CD4-positive, alpha-beta T cell treated with Interferon alpha-2 for 1 hour (primary cell): ENCODE measurements at regions not wholly inside any gene's neighbourhood (a gene's known extent, or its start where the extent isn't known, plus 50 kb on each side); places are given as distances from the start of the nearest gene placed in this dataset.
"Not testable (repeated sequence)": the region's sequence is repeated elsewhere in the genome, so short reads cannot be mapped to it uniquely, and the experiment has no call there.

Experiments used
- DNase-seq, 2 donors: peaks; one replicate each; pipeline ENCODE4 v3.0.0-alpha.2; 2020 to 2022

DNA sequence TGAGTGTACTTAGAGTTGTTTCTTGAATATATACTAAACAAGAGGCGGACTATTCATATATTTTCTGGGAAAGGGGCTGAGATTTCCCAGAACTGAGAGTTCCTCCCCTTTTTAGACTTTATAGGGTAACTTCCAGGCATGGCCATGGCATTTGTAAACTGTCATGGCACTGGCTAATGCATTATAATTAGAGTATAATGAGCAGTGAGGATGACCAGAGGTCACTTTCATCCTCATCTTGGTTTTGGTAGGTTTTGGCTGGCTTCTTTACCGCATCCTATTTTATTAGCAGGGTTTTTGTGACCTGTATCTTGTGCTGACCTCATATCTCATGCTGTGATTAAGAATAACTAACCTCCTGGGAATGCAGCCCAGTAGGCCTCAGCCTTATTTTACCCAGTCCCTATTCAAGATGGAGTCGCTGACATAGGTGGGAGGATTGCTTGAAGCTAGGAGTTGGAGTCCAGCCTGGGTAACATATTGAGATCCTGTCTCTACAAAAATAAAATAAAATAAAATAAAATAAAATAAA lies 91.4 kb downstream of the MOBP start:
- no peak for DNase-seq

DNA sequence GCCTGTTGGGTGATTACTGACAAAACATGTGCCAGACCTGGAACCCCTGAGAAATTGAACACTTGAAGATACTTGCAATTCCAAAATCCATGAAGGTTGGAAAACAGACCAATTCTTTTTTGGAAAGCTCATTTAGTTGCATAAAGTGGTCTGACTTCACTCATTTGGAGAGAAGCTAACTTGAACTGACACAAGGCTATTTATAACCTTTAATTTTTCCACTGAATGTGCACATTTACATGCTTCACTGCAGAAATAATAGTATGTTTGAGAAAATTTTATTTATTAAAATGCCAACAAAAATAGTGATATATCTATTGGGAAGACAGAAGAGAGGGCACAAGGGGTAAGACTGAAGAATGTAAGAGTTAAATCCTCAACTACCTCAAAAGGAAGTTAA lies 92.1 kb downstream of the MOBP start:
- DNase-seq = no peak

DNA sequence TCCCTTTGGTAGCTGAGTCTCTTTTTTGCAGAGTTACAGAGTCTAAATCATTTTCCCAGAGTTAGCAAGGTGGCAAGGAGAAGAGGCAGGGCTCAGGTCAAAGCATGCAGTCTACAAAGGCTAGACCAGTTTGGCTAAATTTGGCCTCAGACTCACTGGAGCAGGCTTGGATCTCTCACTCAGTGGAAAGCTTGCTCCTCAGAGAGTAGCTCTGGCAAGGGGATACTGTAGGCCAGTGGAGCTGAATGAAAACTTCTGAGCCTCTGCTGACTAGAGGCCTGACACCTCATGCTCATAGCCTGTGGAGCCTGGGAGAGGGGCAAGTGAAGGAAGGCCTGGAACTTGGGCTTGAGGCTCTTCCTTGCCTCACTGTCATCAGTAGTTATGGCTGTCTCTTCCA lies 101.0 kb downstream of the MOBP start:
- no peak for DNase-seq

DNA sequence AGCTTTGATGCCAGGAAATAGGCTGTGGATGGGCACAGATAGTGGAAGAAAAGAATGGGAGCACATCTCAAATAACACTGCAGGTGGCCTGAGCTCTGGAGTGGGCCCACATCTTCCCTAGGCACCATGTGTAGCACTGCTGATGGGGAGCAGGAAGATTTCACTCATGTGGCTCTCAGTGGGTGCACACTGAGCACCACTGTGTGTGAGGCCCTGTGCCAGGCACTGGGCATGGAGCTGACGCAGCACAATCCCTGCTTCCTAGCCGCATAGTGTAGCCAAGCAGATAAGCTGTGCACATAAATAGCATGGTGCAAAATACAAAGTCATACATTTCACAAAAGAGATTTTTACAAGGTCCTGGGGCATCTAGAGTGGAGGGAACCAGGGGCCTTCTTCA lies 101.6 kb downstream of the MOBP start:
- no peak for DNase-seq

DNA sequence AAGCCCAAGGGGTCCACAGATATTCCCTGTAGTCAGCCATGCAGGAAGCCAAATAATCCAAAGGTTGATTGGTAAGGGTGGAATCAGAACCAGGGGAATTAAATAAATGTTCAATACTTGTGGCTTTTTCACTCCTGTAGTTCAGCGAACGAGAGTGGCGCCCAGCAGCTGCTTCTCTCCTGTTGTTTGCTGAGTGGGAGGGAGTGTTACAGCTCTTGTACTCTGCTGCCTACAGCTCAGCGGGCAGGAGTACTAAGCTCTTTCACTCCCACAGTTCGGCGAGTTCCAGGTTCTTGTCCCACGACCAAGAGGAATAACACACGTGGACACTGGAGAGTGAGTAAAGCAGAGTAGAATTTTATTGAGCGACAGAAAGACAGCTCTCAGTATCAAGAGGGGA lies 105.9 kb downstream of the MOBP start:
- no peak for DNase-seq

DNA sequence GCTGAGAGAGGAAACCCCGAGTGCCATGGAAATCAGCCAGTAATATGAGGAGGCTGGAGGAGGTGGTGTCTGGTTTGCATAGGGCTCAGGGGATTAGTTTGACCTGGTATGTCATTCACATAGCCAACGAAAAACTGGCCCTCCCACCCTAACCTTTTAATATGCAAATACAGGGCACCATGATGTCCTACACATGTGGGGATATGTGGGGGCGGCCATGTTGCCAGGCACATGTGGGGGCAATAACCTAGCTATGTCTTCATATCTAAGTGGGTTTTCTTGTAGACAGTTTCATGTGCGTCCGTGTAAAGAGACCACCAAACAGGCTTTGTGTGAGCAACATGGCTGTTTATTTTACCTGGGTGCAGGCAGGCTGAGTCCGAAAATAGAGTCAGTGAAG lies 110.1 kb downstream of the MOBP start:
- no peak for DNase-seq

DNA sequence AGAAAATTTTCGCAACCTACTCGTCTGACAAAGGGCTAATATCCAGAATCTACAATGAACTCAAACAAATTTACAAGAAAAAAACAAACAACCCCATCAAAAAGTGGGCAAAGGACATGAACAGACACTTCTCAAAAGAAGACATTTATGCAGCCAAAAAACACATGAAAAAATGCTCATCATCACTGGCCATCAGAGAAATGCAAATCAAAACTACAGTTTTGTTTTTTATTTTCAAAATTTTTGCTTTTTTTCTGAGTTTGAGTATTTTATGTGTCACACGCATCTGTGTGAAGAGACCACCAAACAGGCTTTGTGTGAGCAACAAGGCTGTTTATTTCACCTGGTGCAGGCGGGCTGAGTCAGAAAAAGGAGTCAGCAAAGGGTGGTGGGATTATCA lies 118.7 kb downstream of the MOBP start:
- DNase-seq = not testable (repeated sequence)

DNA sequence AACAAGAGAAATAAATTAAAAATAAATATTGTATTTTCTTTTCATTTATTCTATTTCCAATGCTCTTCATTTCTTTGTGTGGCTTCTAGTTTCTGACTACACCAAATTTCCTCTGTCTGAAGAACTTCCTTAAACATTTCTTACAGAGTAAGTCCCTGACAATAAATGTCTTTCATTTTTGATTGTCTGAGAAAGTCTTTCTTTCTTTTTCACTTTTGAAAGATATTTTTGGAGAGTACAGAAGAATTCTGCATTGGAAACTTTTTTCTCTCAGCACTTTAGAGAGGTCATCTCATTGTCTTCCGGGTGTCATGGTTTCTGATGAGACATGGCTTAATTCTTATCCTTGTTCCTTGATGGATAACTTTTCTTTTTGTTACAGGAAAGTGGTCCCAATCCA lies 119.6 kb downstream of the MOBP start:
- no peak for DNase-seq

DNA sequence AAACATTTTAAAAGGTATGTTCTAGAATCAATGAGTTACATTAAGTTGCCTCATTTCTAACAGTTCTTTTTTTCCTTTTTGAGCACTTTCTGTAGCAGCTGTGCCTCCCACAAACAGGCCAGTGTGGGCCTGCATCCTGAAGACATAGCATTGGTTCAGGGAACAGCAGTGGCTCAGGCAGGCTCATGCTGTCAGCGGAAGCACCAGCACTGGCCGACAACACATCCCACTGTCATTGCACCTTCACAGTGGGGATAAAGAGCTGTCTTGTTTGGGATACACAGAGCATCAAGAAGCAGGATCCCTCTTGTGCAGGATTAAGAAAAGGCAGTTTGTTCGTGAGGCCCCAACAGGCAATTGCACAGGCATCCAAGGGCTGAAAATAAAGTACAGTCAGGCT lies 123.3 kb downstream of the MOBP start:
- no peak for DNase-seq

DNA sequence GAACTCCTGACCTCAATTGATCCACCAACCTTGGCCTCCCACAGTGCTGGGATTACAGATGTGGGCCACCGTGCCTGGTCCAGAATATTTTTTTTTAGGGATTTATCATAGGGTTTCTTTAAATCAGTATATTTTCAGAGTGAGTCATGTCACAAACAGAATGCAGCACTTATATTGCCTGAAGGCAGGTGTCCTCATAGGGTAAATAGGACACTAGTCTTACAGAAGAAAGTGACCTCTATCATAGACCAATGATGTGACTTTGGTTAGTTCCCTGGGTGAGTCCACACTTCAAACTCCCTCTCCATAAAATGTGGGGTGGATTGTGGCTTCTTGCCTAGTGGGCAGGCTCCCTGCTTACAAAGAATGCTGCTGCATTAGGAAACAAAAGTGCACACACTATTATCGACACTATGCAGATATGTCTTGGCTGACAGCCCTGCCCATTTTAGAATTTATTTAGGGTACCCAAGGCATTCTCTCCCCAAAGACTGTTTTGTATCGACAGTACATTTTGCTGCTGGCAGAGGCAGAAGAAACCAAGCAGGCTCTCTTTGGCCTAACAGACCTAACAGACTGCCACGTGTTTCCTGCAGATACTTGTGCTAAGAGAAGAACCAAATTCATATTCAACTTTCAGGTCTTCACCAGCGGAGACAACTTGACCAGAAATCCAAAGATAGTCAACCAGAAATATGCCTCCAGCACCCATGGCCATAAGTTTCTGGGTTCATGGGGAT lies 125.0 kb downstream of the MOBP start:
- no peak for DNase-seq

DNA sequence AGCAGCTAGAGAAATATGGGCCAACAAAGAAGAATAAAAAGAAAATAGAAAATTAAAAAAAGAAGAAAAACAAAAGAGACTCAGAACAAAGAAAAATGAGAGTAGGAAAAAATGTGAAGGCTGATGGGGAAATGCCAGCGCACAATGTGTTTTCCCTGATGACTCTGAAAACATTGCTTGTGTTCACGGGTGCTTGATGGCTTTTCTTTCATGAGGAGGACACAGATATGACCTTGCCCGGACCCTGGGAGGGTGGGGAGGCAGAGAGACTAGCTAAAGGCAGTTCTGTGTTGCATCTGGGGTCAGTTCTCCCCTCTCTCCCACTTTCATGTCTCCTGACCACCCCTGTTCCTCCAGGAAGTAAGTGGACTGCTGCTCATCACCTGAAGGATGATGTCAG lies 125.9 kb downstream of the MOBP start:
- no peak for DNase-seq

DNA sequence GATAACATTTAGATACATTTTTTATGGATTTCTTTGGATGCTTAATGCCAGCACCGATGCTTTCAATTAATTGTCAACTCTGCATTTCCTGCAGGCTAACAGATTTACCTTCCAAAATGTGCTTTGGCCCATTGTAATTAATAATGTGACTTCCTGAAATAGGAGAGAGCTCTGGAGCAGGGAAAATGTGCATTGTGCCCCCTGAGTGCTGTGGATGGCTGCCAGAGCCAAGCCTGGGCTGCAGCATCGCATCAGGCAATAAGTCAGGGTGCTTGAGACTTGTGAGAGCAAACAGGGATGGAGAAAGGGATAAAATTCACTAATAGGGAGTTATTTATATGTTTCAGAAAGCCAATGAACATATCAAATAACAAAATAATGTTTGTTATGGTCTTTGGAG lies 133.8 kb downstream of the MOBP start:
- no peak for DNase-seq

DNA sequence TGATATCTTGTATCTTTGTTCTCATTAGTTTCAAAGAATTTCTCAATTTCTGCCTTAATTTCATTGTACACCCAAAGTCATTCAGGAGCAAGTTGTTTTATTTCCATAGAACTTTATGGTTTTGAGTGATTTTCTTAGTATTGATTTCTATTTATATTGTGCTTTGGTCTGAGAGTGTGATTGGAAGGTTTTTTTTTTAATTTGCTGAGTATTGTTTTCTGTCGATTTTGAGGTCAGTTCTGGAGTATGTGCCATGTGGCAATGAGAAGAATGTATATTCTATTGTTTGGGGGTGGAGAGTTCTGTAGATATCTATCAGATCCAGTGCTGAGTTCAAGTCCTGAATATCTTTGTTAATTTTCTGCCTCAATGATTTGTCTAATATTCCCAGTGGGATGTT lies 138.4 kb downstream of the MOBP start:
- no peak for DNase-seq

DNA sequence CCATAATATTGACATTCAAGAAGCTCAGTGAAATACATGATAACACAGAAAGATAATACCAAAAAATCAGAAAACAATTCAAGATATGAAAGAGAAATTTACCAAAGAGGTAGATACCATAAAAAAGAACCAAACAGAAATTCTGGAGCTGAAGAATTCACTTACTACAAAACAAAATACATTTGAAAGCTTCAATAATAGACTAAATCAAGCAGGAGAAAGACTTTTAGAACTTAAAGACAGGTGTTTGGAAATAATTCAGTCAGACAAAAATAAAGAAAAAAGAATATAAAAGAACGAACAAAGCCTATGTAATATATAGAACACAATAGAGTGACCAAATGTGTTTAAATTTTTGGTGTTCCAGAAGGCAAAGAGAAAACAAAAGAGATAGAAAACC lies 158.7 kb downstream of the MOBP start:
- DNase-seq = no peak

DNA sequence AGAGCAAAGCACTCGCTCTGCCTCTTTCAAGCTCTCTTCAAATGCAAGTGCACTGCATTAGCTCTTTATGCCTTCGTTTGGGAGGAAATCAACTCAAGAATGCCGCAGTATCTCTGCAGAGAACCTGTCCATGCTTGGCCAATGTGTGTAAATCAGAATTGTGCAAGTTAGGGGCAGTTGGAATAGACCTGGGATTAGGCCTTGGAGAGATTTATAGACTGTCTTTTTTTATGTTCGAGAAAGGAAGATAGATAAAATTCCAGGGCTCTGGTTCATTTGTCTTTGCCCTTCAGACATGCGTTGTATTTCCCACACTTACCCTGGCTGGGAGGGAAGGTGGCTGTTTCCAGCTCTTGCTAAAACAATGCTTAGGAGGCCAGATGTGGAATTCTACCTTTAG lies 163.7 kb downstream of the MOBP start:
- DNase-seq = no peak

DNA sequence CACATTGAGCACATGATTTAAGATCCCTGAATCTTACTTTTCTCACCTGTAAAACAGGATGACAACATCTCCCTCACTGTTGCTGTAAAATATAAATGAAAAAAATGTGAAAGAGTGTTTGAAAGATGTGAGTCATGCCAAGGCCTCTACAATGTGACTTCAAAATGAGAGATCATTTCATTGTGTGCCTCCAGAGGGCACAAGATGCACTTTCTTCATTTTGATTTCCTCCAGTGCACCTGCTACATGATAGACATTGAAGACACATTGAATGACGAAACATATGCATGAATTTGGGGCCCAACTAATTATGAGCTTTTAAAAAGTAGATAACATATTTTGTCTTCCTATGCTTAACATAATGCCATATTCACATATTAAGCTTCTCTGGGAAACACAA lies 170.3 kb downstream of the MOBP start:
- DNase-seq = no peak

DNA sequence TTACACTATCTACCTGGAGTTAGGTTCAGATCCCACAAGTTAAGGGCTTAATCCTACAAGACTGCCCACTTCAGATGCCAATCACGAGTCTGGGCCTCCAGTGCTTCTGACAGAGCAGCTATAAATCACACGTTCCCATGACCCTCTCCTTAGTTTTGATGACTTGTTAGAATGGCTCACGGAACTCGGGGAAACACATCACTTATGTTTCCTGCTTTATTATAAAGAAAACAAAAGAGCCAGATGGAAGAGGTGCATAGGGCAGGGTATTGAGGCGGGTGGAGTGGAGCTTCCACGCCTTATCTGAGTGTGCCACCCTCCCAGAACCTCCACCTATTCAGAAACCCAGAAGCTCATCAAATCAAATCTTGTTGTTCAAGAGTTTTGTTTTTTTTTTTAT lies 170.8 kb downstream of the MOBP start:
- no peak for DNase-seq

DNA sequence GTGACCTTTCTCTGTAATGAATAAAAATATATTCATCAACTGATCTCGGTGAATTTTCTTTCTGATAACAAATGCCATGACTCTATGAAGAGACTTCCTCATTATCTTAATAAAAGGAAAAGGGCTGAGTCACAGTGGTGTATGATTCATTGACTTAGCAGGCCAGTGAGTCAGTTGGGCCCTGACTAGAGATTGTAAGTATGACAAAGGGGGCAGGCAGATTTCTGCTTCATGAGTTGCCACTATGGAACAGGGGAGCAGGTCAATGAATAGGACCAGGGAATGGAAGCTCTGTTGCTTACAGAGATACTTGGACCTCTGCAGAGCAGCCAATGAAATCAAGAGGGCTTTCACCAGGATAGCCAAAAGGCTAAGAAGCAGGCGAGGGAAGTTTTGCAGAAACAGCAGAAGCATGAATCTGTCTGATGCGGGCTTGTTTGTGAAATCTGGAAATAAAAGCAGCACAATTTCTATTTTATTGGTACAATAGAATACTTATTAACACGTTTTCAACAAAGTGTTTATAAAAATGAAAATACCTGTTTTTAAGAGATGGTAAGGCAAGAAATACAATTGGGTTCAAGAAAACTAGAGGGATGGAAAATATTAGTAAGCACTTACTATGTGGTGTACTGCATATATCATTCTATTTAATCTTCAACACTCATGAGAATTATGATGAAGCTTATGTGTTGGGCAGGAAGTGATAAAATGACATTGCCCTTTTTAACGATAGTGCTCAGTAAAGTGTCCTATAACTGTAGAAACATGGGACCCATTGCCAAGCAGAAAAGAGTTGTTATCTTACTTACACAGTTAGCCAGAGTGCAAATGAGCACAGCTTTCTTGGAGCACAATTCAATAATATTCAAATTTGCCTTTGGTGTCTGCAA lies 169.8 kb upstream of the MYRIP start:
- peak in 1 of 2 donors; percentile 22 for DNase-seq

DNA sequence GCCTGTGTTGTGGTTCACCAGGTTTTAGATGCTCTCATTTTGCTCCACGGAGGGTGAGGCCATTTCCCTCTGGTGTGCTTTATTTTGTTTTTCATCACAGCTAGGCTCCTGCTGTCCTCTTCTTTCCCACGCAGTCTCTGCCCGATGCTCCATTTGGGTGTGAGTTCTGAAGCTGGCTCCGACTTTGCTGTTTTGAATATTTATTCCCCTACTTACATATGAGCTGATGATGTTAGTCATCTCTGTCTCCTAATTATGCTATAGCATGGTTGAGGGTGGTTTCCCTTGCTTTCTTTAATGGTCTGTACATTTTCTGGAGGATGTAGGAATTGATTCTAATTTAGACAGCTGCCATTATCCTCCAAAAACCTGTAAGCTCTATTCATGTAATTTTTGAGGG lies 168.1 kb upstream of the MYRIP start:
- no peak for DNase-seq

DNA sequence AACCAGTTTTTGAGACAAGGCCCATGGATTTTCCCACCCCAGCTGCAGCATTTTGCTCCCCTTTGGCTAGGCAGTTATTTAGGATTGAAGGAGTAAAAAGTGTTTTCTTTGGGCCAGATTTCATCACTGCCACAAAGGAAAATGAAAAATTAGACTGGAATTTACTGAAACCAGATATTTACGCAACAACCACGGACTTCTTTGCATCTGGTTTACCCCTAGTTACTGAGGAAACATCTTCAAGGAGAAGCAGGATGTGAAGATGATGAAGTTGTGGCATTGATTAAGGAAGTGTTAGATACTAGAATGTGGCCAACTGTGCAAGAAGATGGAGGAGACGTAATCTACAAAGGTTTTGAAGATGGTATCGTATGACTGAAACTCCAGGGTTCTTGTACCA lies 165.2 kb upstream of the MYRIP start:
- no peak for DNase-seq

DNA sequence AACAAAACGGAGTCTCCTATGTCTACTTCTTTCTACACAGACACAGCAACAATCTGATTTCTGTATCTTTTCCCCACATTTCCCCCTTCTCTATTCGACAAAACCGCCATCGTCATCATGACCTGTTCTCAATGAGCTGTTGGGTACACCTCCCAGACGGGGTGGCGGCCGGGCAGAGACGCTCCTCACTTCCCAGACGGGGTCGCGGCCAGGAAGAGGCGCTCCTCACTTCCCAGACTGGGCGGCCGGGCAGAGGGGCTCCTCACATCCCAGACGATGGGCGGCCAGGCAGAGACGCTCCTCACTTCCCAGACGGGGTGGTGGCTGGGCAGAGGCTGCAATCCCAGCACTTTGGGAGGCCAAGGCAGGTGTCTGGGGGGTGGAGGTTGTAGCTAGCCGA lies 158.2 kb upstream of the MYRIP start:
- DNase-seq = not testable (repeated sequence)

DNA sequence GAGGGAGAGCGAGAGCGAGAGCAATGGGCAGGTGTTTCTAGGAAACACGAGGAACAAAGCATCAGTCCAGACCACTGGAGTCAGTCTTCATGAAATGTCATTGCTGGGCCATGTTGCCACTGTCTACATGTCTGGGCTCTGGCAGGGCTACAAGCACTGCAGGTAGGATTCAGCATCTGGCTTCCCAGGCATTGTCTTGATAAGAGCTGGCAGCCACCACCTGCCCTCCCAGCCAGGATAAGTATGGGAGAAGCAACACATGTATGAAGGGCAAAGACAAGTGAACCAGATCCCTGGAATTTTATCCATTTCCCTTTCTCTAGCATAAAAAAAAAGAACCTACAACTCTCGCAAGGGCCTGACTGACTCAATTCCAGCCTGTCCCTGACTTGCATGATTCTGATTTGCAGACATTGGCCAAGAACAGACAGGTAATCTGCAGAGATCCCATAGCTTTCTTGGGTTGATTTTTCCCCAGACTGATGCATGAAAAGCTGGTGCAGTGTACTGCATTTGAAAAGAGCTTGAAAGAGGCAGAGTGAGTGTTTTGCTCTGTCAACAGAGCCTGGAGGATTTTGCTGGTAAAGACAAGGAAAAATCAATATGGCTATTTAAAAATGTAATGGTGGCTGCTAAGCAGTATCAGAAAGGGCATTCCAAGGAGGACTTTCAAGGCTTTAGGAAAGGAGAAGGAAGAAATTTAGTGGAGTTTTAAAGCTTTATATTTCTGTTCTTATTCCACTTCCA lies 157.2 kb upstream of the MYRIP start:
- no peak for DNase-seq

DNA sequence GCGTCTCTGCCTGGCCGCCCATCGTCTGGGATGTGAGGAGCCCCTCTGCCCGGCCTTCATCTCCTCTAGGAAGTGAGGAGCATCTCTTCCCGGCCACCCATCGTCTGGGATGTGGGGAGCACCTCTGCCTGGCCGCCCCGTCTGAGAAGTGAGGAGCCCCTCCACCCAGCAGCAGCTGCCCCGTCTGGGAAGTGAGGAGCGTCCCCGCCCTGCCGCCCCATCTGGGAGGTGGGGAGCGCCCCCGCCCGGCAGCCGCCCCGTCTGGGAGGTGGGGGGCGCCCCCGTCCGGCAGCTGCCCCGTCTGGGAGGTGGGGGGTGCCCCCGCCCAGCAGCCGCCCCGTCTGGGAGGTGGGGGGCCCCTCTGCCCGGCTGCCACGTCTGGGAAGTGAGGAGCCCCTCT lies 153.7 kb upstream of the MYRIP start:
- not testable (repeated sequence) for DNase-seq

DNA sequence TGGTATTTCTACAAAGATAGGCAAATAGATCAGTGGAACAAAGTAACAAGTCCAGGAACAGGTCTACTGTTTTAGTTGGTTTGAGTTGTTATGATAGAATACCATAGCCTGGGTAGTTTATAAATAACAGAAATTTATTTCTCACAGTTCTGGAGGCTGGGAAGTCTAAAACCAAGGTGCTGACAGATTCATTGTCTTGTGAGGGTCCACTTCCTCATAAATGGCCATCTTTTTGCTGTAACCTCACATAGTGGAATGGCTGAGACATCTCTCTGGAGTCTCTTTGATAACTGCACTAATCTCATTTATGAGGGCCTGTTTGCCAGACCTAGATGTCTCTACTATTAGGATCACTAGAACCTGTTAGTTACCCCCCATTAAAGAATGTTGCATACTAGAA lies 152.3 kb upstream of the MYRIP start:
- DNase-seq = no peak
